Islet precursor cell (in vitro differentiated cells): ENCODE measurements at regions not wholly inside any gene's neighbourhood (a gene's known extent, or its start where the extent isn't known, plus 50 kb on each side); places are given as distances from the start of the nearest gene placed in this dataset.
"Not testable (repeated sequence)": the region's sequence is repeated elsewhere in the genome, so short reads cannot be mapped to it uniquely, and the experiment has no call there.

Experiments
- DNase-seq: peaks from one replicate; pipeline ENCODE4 v3.0.0-alpha.2; 2018

GRCh38 chr7:79709574-79710409 is 256.3 kb upstream of the MAGI2 start:
- DNase-seq = no peak

DNA sequence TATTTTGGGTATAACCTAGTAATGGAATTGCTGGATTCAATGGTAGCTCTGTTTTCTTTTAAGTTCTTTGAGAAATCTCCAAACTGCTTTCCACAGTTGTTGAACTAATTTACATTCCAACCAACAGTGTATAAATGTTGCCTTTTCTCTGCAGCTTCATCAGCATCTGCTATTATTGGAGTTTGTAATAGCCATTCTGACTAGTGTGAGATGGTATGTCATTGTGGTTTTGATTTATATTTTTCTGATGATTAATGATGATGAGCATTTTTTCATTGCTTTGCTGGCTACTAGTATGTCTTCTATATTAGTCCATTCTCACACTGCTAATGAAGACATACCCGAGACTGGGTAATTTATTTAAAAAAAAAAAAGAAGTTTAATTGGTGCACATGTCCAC is 248.6 kb upstream of the MAGI2 start:
- no peak for DNase-seq

DNA sequence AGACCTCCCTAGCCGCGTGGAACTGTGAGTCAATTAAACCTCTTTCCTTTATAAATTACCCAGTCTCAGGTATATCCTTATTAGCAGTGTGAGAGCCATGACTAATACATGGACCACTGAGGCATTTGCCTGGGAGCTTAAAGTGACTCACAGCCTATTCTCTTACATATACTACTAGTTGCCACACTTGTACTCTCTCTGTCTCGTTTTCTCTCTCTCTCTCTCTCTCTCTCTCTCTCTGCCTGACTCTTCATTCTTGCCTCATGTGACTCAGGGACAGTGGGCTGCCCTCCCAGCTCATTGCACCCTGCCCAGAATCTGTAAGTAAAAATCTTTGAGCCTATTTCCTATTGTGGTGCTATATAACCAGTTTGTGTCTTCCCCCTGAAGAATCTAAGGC is 238.5 kb upstream of the MAGI2 start:
- DNase-seq = peak; percentile 51

DNA sequence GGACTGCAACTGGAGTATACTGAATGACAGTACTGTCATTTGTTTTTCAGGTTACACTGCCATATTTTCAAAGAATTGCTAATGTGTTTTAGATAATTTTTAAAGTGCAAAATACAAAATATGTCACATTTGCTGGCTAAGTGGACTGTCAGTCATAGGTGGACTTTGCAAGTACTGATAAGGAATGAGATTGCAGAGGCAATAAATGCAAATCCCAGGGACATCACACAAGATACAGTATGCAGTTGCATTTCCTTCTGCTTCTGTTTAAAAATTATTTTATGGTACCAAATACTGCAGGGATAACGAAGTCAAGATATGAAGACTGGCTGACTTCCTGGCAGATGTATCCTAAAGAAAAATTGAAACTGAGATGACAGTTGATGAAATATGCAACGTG is 237.6 kb upstream of the MAGI2 start:
- no peak for DNase-seq

DNA sequence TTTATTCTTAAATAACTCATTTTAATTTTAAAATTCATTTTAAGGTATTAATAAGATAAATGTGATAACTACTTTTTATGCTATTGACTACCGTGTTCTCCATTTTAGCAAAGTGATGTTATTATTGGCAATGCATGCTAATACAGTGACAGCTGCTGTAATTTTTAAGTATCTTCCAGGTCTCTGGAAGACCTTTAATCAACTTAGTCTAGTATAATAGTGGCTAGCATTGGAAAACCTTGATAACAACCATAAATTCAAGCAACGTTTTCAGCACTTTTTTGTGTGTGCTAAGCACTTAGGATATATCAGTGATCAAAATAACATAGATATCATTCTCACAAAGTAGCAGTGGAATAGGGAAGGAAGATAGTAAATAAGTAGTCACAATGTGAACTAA is 230.9 kb upstream of the MAGI2 start:
- DNase-seq = no peak

GRCh38 chr7:79683916-79684315 is 230.4 kb upstream of the MAGI2 start:
- DNase-seq = no peak

- DNase-seq = no peak
These were observed 229.9 kb upstream of the MAGI2 start for GRCh38 chr7:79683185-79683890.

- no peak for DNase-seq
These were observed 228.0 kb upstream of the MAGI2 start for GRCh38 chr7:79681454-79681853.

- no peak for DNase-seq
These were observed 220.5 kb upstream of the MAGI2 start for GRCh38 chr7:79673969-79674368.

DNA sequence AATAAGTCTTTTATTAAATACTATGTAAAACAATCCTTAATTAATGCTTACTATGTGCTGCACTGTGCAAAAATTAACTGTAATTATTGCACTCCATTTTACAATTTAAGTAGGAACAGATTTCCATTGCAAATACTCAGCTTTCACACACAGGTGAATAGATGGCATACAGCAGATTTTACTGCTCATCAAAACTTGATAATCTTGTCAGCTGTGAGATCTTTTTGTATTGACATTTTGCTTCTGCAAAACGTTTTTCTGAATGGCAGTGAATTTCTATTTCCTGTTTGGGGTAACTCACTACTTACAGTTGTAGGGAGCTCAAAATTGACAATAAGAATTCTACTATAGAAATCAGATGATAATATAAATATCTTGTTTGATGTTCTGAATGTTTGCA is 220.0 kb upstream of the MAGI2 start:
- DNase-seq = no peak

- DNase-seq = no peak
These were observed 214.8 kb upstream of the MAGI2 start for GRCh38 chr7:79668292-79668691.

GRCh38 chr7:79666472-79666871 is 213.0 kb upstream of the MAGI2 start:
- DNase-seq = no peak

DNA sequence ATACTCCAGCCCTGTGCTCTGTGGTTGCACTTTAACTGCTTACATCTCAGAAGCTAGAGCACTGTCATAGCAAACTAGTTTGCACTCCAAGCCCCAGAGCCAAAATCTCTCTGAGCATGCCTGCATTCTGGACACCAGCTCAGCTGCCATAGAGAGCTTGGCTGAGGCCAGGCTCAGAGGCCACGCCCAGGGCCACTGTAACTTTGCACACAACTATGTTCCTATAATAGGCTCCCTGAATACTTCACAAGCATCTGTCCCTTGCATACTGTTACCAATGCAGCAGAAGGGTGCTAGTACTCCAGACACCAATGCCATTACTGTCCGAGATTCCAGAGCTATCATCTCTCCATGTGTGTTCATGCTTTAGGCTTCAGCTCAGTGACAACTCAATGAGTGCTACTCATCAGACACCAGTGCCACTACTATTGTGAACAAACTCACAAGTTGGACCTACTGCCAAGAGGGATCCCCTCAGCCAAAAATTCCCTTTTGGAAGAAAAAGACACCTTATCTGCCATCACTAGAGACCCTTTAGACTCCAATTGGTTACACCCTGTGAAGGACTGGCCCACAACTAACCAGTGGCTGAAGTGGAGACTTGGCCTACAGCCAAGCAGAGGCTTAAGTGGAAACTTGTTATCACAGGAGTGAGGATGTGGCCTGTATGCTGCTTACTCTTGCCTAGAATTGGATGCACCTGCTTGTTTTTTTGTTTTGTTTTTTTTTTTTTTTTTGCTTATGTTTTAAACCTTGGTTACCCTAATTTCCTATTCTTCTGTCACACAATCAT is 211.6 kb upstream of the MAGI2 start:
- no peak for DNase-seq

DNA sequence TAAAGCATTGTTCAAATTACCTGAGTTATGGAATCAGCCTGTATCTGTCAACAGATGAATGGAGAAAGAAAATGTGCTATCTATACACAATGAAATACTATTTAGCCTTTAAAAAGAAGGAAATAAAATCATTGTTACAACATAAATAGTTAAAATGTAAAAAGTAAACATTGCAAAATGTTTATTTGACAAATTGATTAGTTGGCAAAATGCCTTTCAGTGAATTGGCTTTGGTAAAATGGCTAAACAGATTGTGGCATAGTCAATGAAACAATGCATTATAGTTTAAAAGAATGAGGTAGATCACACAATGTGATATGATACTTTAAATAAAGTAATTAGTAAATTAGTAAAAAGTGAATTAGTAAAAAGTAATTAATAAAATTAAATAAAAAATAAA is 204.8 kb upstream of the MAGI2 start:
- no peak for DNase-seq

DNA sequence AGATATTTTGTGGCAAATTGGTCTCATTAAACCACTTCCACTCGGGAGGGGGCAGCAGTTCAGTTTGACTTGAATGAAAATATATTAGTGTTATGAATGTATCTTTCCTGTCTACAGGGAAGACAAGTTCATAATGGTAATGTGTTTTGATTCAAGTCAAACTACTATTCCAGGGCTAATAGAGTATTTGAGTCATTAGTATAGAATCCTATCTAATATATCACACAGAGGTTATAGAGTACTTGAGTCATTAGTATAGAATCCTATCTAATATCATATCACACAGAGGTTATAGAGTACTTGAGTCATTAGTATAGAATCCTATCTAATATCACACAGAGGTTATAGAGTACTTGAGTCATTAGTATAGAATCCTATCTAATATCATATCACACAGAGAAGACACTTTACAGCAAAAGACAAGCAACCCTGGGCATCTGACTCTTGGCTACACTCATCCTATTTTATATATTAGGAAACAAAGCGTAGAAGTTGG is 199.7 kb upstream of the MAGI2 start:
- no peak for DNase-seq

GRCh38 chr7:79652619-79653018 is 199.2 kb upstream of the MAGI2 start:
- DNase-seq = no peak

DNA sequence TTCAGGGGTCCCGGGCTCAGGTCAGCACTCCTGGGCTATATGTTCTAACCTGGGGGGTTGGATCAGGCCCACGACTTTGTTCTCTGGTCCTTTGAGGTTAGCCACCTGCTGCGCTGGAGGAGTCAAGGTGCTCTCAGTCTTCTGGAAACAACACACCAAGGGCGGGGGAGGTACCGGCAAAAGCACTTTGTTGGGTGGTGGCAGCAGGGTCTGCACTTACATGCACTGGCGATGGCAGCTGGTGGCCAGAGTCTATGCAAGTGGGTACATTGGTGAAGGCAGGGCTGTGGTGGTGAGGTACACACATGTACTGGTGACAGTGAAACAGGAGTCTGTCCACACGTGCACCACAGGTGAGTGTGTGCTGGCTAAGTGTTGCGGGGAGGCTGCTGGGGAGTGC is 194.2 kb upstream of the MAGI2 start:
- no peak for DNase-seq

DNA sequence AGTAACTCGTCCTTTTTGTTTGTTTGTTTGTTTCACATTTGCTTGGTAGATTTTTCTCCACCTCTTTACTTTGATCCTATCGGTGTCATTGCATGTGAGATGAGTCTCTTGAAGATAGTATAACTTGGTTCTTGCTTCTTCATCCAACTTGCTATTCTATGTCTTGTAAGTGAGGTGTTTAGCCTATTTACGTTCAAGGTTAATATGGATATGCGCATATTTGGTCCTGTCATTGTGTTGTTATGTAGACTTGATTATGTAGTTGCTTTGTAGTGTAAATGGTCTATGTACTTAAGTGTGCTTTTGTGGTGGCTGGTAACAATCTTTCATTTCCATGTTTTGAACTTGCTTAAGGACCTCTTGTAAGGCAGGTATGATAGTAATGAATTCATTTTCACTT is 192.8 kb upstream of the MAGI2 start:
- DNase-seq = no peak

DNA sequence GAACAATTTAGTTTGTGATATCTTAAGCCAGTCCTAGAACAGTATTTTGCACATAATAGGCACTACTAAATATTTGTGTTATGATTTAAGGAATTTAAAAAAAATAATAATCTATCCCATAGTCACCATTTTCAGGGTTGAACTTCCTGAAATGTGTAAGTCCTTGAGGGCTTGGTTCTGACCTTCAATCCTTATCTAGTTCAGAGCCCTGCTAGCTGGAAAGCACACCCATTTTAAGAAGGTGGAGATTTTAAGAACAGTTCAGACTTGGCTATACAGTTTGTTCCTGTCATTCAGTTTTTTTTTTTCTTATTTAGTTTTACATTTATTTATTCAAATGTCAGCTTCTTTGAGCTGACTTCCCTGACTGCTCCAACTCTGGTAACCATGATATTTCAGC is 183.4 kb upstream of the MAGI2 start:
- DNase-seq = no peak

DNA sequence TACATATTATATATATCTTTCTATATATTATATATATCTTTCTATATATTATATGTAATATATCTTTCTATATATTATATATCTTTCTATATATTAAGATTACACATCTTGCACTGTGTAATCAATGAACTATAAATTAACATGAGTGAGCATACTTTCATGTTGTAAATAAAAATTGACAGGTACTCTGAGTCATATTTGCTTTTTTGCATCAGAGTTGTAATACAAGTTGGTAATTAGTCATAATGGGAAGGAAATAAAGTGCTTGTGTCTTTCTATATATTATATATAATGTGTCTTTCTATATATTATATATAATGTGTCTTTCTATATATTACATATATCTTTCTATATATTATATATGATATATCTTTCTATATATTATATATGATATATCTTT is 172.5 kb upstream of the MAGI2 start:
- not testable (repeated sequence) for DNase-seq

- no peak for DNase-seq
These were observed 170.9 kb upstream of the MAGI2 start for GRCh38 chr7:79624336-79624735.

GRCh38 chr7:79622781-79623180 is 169.3 kb upstream of the MAGI2 start:
- DNase-seq = no peak

GRCh38 chr7:79620291-79620690 is 166.8 kb upstream of the MAGI2 start:
- DNase-seq = no peak

DNA sequence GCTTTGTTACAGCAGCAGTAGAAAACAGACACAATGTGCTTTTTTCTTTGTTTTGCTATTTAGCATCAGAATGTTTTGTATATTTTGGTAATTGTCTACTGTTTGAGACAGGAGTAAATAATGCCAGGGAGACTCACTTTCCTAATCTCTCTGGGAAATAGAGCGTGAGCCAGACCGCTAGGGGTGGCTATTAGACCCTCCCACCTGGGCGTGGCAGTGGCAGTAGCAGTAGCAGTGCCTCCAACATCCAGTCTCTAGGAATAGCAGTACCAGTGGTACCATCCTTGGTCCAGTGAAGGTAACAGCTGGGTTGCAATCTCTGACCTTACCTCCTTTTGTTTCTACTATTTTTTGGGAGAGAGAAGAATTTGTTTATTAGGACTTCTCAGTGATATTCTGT is 165.7 kb upstream of the MAGI2 start:
- DNase-seq = no peak
